IPS-18c (cell line): ENCODE measurements at regions not wholly inside any gene's neighbourhood (a gene's known extent, or its start where the extent isn't known, plus 50 kb on each side); places are given as distances from the start of the nearest gene placed in this dataset.
"Not testable (repeated sequence)": the region's sequence is repeated elsewhere in the genome, so short reads cannot be mapped to it uniquely, and the experiment has no call there.

Source experiments
- H3K4me3 ChIP-seq: 2 replicates; pipeline ENCODE4 v1.7.0; 2013; ENCODE audit warnings: low read depth, mild to moderate bottlenecking, low read length, moderate library complexity; ENCODE audit not compliant: insufficient read depth
- H3K9me3 ChIP-seq: one replicate; pipeline ENCODE4 v1.6.1; 2013; ENCODE audit warnings: mild to moderate bottlenecking, low read length, moderate library complexity; ENCODE audit not compliant: control insufficient read depth, insufficient read depth

DNA sequence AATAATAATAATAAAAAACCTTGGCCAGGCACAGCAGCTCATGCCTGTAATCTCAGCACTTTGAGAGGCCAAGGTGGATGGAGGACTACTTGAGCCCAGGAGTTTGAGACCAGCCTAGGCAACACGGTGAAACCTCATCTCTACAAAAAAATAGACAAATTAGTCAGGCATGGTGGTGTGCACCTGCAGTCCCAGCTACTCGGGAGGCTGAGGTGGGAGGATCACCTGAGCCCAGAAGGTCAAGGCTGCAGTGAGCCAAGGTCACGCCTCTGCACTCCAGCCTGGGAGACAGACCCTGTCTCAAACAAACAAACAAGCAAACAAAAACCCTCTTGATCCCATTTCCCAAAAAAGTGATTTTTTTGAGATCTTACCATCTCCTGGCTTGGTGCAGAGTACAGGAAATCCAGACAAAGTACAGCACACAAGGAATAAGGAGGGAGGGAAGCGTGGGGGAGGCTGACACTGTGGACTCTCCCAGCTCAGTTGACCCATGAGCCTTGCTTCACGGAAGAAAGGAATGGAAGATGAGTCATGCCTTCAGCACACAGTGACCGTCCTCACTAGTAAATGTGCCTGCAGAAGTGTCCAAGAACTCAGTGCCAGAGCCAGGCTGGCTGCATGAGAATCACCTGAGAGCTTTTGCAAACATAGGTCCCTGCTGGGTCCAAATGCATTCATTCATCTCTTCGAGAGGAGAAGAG is 136.9 kb downstream of the OTOP1 start:
- H3K9me3 ChIP-seq, H3K4me3 ChIP-seq: not testable (repeated sequence)

DNA sequence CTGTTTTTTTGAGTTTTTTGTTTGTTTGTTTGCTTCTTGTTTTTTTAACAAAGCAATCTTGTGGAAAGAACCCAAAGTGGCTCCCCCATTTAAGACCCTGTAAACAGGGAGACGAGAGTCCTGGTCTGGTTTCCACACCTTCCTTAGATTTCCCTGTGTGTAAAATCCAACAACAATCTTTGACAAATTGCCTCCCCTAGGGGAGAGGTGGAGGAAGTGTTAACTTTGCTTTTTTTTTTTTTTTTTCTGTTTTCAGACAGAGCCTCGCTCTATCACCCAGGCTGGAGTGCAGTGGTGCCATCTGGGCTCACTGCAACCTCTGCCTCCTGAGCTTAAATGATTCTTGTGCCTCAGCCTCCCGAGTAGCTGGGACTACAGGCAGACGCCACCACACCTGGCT is 136.0 kb downstream of the OTOP1 start:
- H3K4me3 ChIP-seq, H3K9me3 ChIP-seq: not testable (repeated sequence)

DNA sequence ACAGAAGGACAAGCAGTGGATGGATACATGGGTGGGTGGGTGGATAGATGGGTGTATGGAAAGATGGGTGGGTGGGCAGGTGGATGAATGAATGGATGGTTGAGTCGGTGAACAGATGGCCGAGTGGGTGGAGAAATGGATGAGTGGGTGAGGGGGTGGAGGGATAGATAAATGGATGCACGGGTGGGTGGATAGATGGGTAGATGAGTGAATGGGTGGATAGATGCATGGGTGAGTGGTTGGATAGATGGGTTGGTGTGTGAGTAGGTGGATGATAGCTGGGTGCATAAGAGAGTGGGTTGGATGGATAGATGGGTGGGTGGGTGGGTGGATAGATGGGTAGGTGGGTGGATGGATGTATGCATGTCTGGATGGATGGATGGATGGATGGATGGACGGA is 134.6 kb downstream of the OTOP1 start:
- H3K4me3 ChIP-seq, H3K9me3 ChIP-seq: not testable (repeated sequence)

DNA sequence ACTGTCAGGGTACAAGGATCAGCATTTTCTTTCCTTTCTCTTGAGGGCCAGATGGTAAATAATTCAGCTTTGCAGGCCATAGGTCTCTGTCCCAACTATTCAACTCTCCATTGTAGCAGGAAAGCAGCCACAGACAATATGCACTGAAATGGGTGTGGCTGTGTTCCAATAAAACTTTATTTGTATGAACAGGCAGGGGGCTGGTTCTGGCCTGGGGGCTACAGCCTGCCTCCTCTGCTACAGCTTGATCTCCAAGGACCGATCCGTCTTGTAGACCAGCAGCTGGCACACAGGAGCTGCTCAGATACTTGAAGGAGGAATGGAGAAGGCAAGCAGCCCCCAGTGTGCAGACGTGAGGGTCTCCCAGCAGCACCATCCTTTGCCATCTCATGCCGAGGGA is 127.1 kb downstream of the OTOP1 start:
- not testable (repeated sequence) for H3K9me3 ChIP-seq, H3K4me3 ChIP-seq

DNA sequence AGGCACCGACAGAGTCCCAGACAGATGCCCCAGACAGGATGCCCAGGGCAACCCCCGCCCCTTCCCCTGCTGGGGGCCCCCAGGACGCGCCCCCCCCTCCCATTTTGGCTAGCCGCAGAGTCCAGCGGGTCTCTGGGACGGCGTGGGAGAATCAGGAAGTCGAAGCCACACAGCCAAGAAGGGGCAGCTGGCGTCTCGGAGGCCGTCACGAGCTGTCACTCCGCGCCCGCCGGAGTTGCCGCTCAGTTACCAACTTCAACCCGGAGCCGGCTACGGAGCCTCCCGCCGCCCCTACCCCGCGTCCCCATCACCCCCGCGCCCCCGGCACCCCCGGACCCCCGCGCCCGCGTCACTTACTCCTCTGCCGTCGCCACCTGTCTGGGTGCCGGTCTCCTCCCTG is 119.8 kb downstream of the OTOP1 start:
- not testable (repeated sequence) for H3K9me3 ChIP-seq, H3K4me3 ChIP-seq

DNA sequence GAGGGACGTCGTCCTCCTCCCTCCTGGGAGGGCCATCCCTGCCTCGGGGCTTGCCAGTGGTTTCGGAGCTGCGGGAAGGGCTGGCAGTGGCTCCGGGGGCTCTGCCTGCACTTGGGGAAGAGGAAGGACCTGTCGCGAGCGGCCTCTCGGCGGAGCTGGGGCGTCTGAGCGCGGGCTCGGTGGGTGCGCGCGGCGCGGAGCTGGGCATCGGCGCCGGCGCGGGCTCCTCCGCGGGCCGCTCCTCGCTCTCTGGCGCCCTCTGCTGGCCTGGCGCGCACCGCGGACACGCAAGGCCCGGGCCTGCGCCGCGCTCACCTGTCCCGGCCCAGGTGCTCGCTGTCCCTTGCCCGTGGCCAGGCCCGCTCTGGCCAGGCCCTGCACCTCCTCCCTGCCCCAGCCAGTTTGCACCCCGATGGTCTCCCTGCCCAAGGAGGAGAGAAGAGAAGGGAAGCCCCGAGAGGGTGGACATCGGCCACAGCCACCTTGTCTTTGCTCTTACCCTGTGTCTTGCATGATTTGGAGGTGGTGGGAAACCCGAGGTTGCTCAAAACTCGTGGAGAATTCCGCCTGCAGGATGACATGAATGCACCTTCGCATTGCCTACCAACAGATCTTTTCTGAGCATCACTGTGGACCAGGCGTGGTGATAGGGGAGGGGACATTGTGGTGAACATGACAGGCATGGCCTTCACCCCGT is 119.2 kb downstream of the OTOP1 start:
- H3K4me3 ChIP-seq, result peak overlapping the region; percentile 70

DNA sequence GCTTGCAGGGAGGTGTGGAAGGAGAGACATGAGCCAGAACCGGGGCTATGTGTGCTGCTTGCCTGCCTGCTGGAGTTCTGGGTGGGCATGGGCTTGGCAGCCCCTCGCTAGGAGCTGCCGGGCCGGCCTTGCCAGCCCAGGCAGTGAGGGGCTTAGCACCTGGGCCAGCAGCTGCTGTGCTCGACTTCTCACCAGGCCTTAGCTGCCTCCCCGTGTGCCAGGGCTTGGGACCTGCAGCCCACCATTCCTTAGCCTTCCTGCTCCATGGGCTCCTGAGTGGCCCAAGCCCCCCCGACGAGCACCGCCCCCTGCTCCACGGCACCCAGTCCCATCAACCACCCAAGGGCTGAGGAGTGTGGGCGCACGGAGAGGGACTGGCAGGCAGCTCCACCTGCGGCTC is 111.3 kb downstream of the OTOP1 start:
- H3K4me3 ChIP-seq, H3K9me3 ChIP-seq: not testable (repeated sequence)

More for the DNA sequence above, 119.2 kb downstream of the OTOP1 start:
- not testable (repeated sequence) for H3K9me3 ChIP-seq

DNA sequence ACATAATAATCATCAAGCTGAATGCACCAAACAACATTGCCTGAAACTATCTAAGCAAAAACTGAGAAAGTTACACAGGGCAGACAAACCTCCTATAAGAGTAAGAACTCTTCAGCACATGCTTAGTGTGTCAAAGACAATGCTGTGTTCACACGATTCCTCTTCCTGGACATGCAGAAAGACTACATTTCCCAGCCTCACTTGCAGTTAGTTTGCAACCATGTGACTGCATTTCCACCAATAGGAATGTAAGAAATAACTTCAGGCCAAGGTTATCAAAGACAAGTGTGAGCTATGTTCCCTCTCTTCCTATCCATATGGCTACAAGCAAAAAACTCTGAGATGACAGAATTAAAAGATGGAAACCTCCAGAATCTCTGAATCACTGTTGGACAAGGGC is 109.8 kb downstream of the OTOP1 start:
- not testable (repeated sequence) for H3K4me3 ChIP-seq, H3K9me3 ChIP-seq

DNA sequence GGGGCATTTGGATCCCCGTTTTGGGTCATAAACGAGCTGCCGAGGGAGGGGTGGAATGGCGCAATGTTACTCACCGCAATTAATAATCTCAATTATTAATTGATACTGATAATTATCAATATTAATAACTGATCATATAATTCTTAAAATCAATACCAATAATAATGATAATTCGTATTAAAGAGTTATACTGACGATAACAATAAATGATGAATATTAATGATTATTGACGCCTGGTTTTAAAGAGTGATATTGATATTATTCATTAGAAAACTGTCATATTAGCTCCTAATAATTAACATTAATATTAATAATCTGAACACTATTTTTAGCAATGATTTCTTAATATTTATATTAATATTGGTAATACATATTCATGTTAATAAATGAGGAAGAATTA is 92.4 kb downstream of the OTOP1 start:
- not testable (repeated sequence) for H3K4me3 ChIP-seq, H3K9me3 ChIP-seq

DNA sequence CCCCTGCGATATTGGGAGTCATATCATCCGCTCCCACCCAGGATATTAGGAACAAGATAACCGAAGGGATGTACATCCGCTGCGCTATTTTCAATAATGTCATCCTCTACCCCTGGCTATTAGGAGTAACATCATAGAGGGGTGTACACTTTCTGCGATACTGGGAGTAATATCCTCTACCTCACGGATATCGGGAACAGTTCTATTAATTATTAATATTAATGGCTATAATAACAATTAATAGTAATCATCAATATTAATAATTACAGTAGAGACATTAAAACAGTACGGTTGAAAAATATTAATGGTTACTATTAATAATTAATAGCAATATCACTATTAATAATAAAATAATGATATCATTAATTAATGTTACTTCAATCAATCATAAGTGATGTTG is 90.1 kb downstream of the OTOP1 start:
- H3K9me3 ChIP-seq, H3K4me3 ChIP-seq: not testable (repeated sequence)
